IPS-15b (cell line): ENCODE measurements at regions not wholly inside any gene's neighbourhood (a gene's known extent, or its start where the extent isn't known, plus 50 kb on each side); places are given as distances from the start of the nearest gene placed in this dataset.

Source experiments
- H3K27me3 ChIP-seq: one replicate; pipeline ENCODE4 v1.6.1; 2013; ENCODE audit warnings: low read length; ENCODE audit not compliant: control insufficient read depth, insufficient read depth
- H3K36me3 ChIP-seq: one replicate; pipeline ENCODE4 v1.6.1; 2013; ENCODE audit warnings: low read length; ENCODE audit not compliant: control insufficient read depth, insufficient read depth
- H3K4me1 ChIP-seq: one replicate; pipeline ENCODE4 v1.6.1; 2013; ENCODE audit warnings: mild to moderate bottlenecking, low read length; ENCODE audit not compliant: control insufficient read depth, insufficient read depth
- H3K4me3 ChIP-seq: one replicate; pipeline ENCODE4 v1.5.1; 2013; ENCODE audit warnings: low read depth, low read length
- H3K9ac ChIP-seq: one replicate; pipeline ENCODE4 v1.6.1; 2013; ENCODE audit warnings: low read depth, mild to moderate bottlenecking, low read length
- H3K9me3 ChIP-seq: one replicate; pipeline ENCODE4 v1.6.1; 2013; ENCODE audit warnings: mild to moderate bottlenecking, low read length; ENCODE audit not compliant: control insufficient read depth, insufficient read depth

DNA sequence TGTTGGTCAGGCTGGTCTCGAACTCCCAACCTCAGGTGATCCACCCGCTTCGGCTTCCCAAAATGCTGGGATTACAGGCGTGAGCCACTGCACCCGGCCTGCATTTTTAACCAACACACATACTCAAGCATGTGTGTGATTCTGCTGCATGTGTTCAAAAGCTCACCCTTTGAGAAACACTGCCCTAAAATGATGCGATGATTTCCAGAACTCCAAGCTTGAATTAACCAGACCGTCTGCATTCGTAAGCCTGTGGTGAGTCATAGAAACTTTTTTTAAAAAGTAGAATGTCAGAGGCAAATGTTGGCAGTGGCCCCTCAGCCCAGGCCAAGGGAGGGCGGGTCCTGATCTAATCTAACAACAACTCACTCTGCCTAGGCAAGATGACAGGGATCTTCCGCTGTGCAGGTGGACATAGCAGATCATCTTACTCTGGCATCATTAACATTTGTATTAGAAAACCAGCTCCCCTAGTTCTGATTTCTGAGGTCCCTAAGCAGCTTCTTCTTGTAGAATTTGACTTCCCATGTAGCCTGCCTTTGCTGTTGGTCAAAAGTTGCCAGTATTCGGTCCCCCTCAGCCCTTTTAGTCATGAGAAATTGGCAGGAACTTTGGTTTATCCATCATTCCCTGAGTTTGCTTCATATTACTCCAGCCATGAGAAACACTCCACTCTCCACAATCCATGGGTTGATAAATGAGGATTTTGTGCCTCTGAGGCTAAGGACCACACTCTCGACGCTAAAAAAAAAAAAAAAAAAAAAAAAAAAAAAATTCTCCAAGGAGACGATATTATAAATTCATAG, 190.4 kb downstream of the SKIDA1 start:
- no peaks in the 10 kb centered on the region for H3K9me3 ChIP-seq
- H3K27me3 ChIP-seq = no peaks in the 10 kb centered on the region
- no peaks in the 10 kb centered on the region for H3K36me3 ChIP-seq
- no peak overlapping the region for H3K4me3 ChIP-seq
- H3K4me1 ChIP-seq = peaks cover 19% of the 10 kb centered on the region
- no peak overlapping the region for H3K9ac ChIP-seq

GRCh38 chr10:21330628-21331020, 194.9 kb downstream of the SKIDA1 start:
- Histone ChIP-seq H3K9ac (no peak overlapping the region), H3K36me3 (no peaks in the 10 kb centered on the region), H3K4me3 (no peak overlapping the region), H3K9me3 (no peaks in the 10 kb centered on the region), H3K4me1 (peaks cover 12% of the 10 kb centered on the region), H3K27me3 (no peaks in the 10 kb centered on the region)

DNA sequence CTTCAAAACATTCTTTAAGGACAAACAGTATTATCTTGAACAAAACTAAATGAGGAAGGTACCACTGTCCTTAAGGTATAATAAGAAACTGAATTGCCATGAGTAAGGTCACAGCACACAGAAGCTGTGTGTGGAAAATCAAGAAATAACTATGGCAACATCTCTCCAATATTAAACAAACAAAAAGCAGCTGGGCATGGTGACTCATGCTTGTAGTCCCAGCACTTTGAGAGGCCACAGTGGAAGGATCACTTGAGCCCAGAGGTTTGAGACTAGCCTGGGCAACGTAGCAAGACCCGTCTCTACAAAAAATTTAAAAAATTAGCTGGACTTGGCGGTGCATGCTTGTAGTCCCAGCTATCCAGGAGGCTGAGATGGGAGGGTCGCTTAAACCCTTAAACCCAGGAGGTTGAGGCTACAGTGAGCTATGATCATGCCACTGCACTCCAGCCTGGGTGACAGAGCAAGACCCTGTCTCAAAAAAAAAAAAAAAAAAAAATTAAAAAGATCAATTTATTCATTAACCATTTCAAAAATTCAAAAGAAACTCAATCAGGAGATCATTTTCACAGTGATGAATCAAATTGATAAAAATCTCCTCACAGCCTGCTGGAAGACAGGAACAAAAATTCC, 195.4 kb downstream of the SKIDA1 start:
- no peaks in the 10 kb centered on the region for H3K27me3 ChIP-seq
- peaks cover 11% of the 10 kb centered on the region for H3K4me1 ChIP-seq
- H3K9ac ChIP-seq = no peak overlapping the region
- H3K4me3 ChIP-seq = no peak overlapping the region
- H3K9me3 ChIP-seq = no peaks in the 10 kb centered on the region
- no peaks in the 10 kb centered on the region for H3K36me3 ChIP-seq

GRCh38 chr10:21327289-21327993, 198.0 kb downstream of the SKIDA1 start:
- Histone ChIP-seq H3K9me3 (no peaks in the 10 kb centered on the region), H3K27me3 (no peaks in the 10 kb centered on the region), H3K4me3 (no peak overlapping the region), H3K9ac (no peak overlapping the region), H3K36me3 (no peaks in the 10 kb centered on the region), H3K4me1 (peaks cover 7% of the 10 kb centered on the region)

DNA sequence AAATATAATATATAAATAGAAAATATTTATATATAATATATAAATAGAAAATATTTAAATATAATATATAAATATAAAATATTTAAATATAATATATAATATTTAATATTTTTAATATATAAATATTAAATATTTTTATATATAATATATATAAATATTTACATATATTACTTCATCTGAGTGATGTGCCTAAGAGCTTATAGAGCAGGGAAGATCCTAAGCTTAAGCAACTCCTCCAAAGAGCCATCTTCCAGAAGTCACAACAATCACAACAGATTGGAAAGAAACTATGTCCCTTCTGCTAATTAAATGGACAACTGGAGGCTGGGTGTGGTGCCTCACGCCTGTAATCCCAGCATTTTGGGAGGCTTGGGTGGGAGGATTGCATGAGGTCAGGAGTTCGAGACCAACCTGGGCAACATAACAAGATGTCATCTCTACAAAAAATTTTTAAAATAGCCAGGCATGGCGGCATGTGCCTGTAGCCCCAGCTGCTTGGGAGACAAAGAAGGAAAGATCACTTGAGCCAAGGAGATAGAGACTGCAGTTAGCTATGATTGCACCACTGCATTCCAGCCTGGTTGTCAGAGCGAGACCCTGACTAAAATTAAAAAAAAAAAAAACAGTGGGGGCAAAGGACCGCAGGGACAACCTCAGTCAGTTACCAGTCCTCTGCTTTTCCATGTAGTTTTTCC, 198.7 kb downstream of the SKIDA1 start:
- H3K4me1 ChIP-seq = peaks cover 7% of the 10 kb centered on the region
- no peaks in the 10 kb centered on the region for H3K36me3 ChIP-seq
- no peak overlapping the region for H3K9ac ChIP-seq
- no peaks in the 10 kb centered on the region for H3K27me3 ChIP-seq
- no peak overlapping the region for H3K4me3 ChIP-seq
- no peaks in the 10 kb centered on the region for H3K9me3 ChIP-seq

- peaks cover 22% of the 10 kb centered on the region for H3K4me1 ChIP-seq
- no peaks in the 10 kb centered on the region for H3K27me3 ChIP-seq
- H3K36me3 ChIP-seq = no peaks in the 10 kb centered on the region
- H3K9ac ChIP-seq = peak overlapping the region; percentile 26
- H3K4me3 ChIP-seq = no peak overlapping the region
- H3K9me3 ChIP-seq = no peaks in the 10 kb centered on the region
Observed at GRCh38 chr10:21318540-21319167, 206.8 kb downstream of the SKIDA1 start.

DNA sequence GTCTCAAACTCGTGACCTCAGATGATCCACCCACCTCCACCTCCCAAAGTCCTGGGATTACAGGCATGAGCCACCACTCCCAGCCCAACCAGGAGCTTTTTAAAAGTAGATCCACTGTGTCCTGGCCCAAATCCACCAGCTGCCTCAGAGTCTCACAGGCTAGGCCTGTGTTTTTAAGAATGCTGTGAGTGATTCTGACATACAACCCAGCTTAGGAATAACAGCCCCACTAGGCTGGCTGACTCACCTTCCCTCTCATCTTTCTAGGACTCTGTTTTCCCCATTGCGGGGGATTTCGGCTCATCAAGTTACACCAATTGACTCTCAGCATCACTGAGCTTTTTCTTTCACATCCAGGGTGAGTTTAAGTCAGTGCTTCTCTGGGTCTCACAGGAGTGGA, 207.6 kb downstream of the SKIDA1 start:
- Histone ChIP-seq H3K9me3 (no peaks in the 10 kb centered on the region), H3K4me1 (peaks cover 22% of the 10 kb centered on the region), H3K9ac (no peak overlapping the region), H3K27me3 (no peaks in the 10 kb centered on the region), H3K36me3 (no peaks in the 10 kb centered on the region), H3K4me3 (no peak overlapping the region)

- no peaks in the 10 kb centered on the region for H3K27me3 ChIP-seq
- H3K4me3 ChIP-seq = peak overlapping the region; percentile 8
- no peaks in the 10 kb centered on the region for H3K9me3 ChIP-seq
- peak overlapping the region; percentile 30 for H3K9ac ChIP-seq
- no peaks in the 10 kb centered on the region for H3K36me3 ChIP-seq
- H3K4me1 ChIP-seq = peaks cover 22% of the 10 kb centered on the region
Observed at GRCh38 chr10:21315645-21316220, 209.7 kb downstream of the SKIDA1 start.

DNA sequence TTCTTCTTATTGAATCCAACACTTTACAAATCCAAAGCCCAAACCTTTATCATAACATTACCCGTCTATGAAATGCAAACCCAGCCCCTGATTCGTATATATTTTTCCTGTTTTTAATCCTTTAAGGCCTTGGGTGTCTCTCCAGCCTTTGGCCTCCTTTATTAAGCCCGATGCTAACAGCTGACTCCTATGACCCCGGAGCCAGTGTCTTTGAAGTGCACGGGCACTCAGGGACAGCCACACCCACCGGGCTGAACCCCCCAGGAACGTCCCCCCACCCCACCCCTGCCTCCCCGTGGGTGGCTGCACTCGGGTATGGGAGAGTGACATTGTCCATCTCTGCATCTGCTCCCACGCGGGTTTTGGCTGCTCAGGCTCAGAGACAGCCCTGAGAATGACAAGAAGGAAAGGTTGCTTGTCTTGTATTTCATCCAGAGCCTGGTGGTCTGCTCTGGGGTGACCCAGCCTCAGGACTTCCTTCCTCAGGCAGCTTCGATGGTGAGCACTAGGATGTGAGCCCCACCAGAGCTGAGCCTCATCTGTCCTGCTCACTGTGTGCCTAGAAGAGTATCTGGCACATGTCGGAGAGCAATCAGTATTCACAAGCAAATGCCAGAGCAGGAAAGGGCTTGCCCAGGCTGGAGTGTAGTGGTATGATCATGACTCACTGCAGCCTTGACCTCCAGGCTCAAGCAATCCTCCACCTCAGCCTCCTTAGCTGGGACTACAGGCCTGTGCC, 210.4 kb downstream of the SKIDA1 start:
- no peaks in the 10 kb centered on the region for H3K27me3 ChIP-seq
- H3K9ac ChIP-seq = peak overlapping the region; percentile 30
- H3K4me1 ChIP-seq = peaks cover 22% of the 10 kb centered on the region
- no peaks in the 10 kb centered on the region for H3K9me3 ChIP-seq
- no peaks in the 10 kb centered on the region for H3K36me3 ChIP-seq
- no peak overlapping the region for H3K4me3 ChIP-seq

GRCh38 chr10:21314111-21314626, 211.3 kb downstream of the SKIDA1 start:
- Histone ChIP-seq H3K4me3 (no peak overlapping the region), H3K36me3 (no peaks in the 10 kb centered on the region), H3K4me1 (peaks cover 22% of the 10 kb centered on the region), H3K9ac (no peak overlapping the region), H3K9me3 (no peaks in the 10 kb centered on the region), H3K27me3 (no peaks in the 10 kb centered on the region)
